ELR (cell line): ENCODE measurements at regions not wholly inside any gene's neighbourhood (a gene's known extent, or its start where the extent isn't known, plus 50 kb on each side); places are given as distances from the start of the nearest gene placed in this dataset.
A peak's percentile ranks its signal among the peaks of the same experiment; 100 is the strongest.

ENCODE experiments used
- DNase-seq: peaks from one replicate; pipeline ENCODE4 v3.0.0-alpha.2; 2015; ENCODE audit warnings: low read depth

GRCh38 chr2:153004627-153005026 lies 286.2 kb downstream of the ARL6IP6 start:
- no peak for DNase-seq

- no peak for DNase-seq
These were observed 255.7 kb downstream of the ARL6IP6 start for GRCh38 chr2:152974146-152974545.

- DNase-seq = no peak
These were observed 253.3 kb downstream of the ARL6IP6 start for GRCh38 chr2:152971685-152972084.

GRCh38 chr2:152962446-152962845 lies 244.0 kb downstream of the ARL6IP6 start:
- DNase-seq = no peak

GRCh38 chr2:152961351-152961750 lies 242.9 kb downstream of the ARL6IP6 start:
- DNase-seq = no peak

GRCh38 chr2:152950126-152950525 lies 231.7 kb downstream of the ARL6IP6 start:
- DNase-seq = peak; percentile 4

GRCh38 chr2:152944099-152944498 lies 225.7 kb downstream of the ARL6IP6 start:
- DNase-seq = no peak

GRCh38 chr2:152942940-152943440 lies 224.6 kb downstream of the ARL6IP6 start:
- no peak for DNase-seq

GRCh38 chr2:152930501-152930900 lies 212.1 kb downstream of the ARL6IP6 start:
- DNase-seq = no peak

- DNase-seq = no peak
These were observed 211.2 kb downstream of the ARL6IP6 start for GRCh38 chr2:152929628-152930027.

- DNase-seq = peak; percentile 52
These were observed 207.4 kb downstream of the ARL6IP6 start for GRCh38 chr2:152925547-152926448.

GRCh38 chr2:152924722-152925121 lies 206.3 kb downstream of the ARL6IP6 start:
- DNase-seq = no peak

- no peak for DNase-seq
These were observed 205.8 kb downstream of the ARL6IP6 start for GRCh38 chr2:152924219-152924618.

GRCh38 chr2:152920846-152921245 lies 202.4 kb downstream of the ARL6IP6 start:
- DNase-seq = peak; percentile 21

- no peak for DNase-seq
These were observed 192.6 kb downstream of the ARL6IP6 start for GRCh38 chr2:152910970-152911369.

- DNase-seq = no peak
These were observed 188.6 kb downstream of the ARL6IP6 start for GRCh38 chr2:152907046-152907445.

- no peak for DNase-seq
These were observed 175.6 kb downstream of the ARL6IP6 start for GRCh38 chr2:152894051-152894450.

GRCh38 chr2:152890736-152891135 lies 172.3 kb downstream of the ARL6IP6 start:
- DNase-seq = no peak

- DNase-seq = no peak
These were observed 165.6 kb downstream of the ARL6IP6 start for GRCh38 chr2:152883951-152884487.

GRCh38 chr2:152881527-152881926 lies 163.1 kb downstream of the ARL6IP6 start:
- DNase-seq = no peak

- no peak for DNase-seq
These were observed 160.9 kb downstream of the ARL6IP6 start for GRCh38 chr2:152879275-152879674.

GRCh38 chr2:152875701-152876695 lies 157.6 kb downstream of the ARL6IP6 start:
- peak; percentile 7 for DNase-seq
